ENCODE measurements at regions not wholly inside any gene's neighbourhood (a gene's known extent, or its start where the extent isn't known, plus 50 kb on each side); places are given as distances from the start of the nearest gene placed in this dataset.

- Histone ChIP-seq H3K4me1 (replicated peaks in 1 of 4; ENCODE audit: control insufficient read depth in 3 of 4, insufficient read depth in 4 of 4, low read length in 3 of 4) (no peaks in the 10 kb centered on the region; a peak in 2 of 7 replicates), H2BK5ac (ENCODE audit: low read depth, low read length) (no peak overlapping the region), H3K4ac (replicated peaks; ENCODE audit: insufficient read length, low read depth, low read length) (no peak overlapping the region), H3K79me2 (ENCODE audit: control insufficient read depth in 1 of 2, insufficient read depth in 2 of 2, low read length in 2 of 2) (no peaks in the 10 kb centered on the region), H4K8ac (ENCODE audit: extremely low read depth, insufficient read depth, low read length) (no peak overlapping the region), H2BK20ac (ENCODE audit: low read length) (no peak overlapping the region), H2AFZ (ENCODE audit: low read length) (no peak overlapping the region), H3K23me2 (ENCODE audit: low read depth, low read length) (no peaks in the 10 kb centered on the region), H3K14ac (ENCODE audit: insufficient read length) (no peak overlapping the region), H3K4me3 (ENCODE audit: extremely low read depth in 1 of 4, insufficient read depth in 2 of 4, low read depth in 3 of 4, low read length in 4 of 4) (no peak overlapping the region), H3K36me3 (ENCODE audit: control insufficient read depth in 2 of 4, insufficient read depth in 4 of 4, low read length in 3 of 4) (no peaks in the 10 kb centered on the region), H3K9me3 (ENCODE audit: insufficient read depth in 2 of 2, low read depth in 1 of 2, low read length in 1 of 2) (no peaks in the 10 kb centered on the region), H3K9ac (replicated peaks in 1 of 4; ENCODE audit: extremely low read depth in 1 of 4, low read depth in 3 of 4, low read length in 3 of 4) (no peak overlapping the region), H3K18ac (ENCODE audit: extremely low read depth, low read length) (no peak overlapping the region), H3K27ac (ENCODE audit: low read depth, low read length) (no peak overlapping the region), H4K5ac (ENCODE audit: insufficient read length, low read depth, low read length) (no peak overlapping the region), H2BK15ac (ENCODE audit: low read length) (no peak overlapping the region), H4K91ac (replicated peaks; ENCODE audit: insufficient read length, low read length) (no peak overlapping the region), H3K4me2 (ENCODE audit: insufficient read depth in 1 of 2, low read depth in 2 of 2, low read length in 2 of 2) (no peak overlapping the region), H3K56ac (replicated peaks; ENCODE audit: insufficient read length, low read depth, low read length) (no peak overlapping the region), H3K79me1 (ENCODE audit: low read depth, low read length) (no peaks in the 10 kb centered on the region), H4K20me1 (replicated peaks in 1 of 2; ENCODE audit: control insufficient read depth in 1 of 2, insufficient read depth in 2 of 2, low read length in 2 of 2) (no peaks in the 10 kb centered on the region), H3K27me3 (replicated peaks in 1 of 4; ENCODE audit: control insufficient read depth in 3 of 4, extremely low read depth in 1 of 4, insufficient read depth in 3 of 4, low read length in 3 of 4) (no peaks in the 10 kb centered on the region; a peak in 1 of 7 replicates), H2AK5ac (ENCODE audit: low read depth, low read length) (no peak overlapping the region), H3K23ac (ENCODE audit: insufficient read length) (no peak overlapping the region), H2BK120ac (replicated peaks; ENCODE audit: low read depth, low read length) (no peak overlapping the region), H2BK12ac (ENCODE audit: low read depth, low read length) (no peak overlapping the region)
- DNase-seq (ENCODE audit: low read depth in 1 of 2, low spot score in 2 of 2), result no peak
- POLR2A ChIA-PET (ENCODE audit: partially characterized antibody), result no interaction called here
- WGBS, 2 experiments (ENCODE audit: extremely low coverage in 1 of 2, insufficient coverage in 1 of 2, insufficient read length in 1 of 2, insufficient replicate concordance in 2 of 2, low coverage in 1 of 2, low lambda C conversion rate in 2 of 2, missing lambda C conversion rate in 1 of 2), result 91% methylated on average over 2 of the region's 2 CpGs; no CpG with 5 or more reads in 1 of the 2 experiments
- CTCF ChIA-PET (ENCODE audit: partially characterized antibody), result interaction anchor here (1.2 kb wide), 1 partner anchor 280 kb away, joined by 3 read pairs; no protein-coding TSS in a partner anchor
- FAIRE-seq, result no peak
- TF ChIP-seq TAF7 (optimal IDR thresholded peaks at IDR 0.05; ENCODE audit: borderline replicate concordance, low read depth, low read length), result no peak
- TF ChIP-seq TCF12 (IDR thresholded peaks at IDR 0.05; ENCODE audit: low read depth, low read length), result no peak
- TF ChIP-seq CHD1 (IDR thresholded peaks at IDR 0.05; ENCODE audit: low read depth, low read length), result no peak
- no peak for TF ChIP-seq POLR2A (IDR thresholded peaks at IDR 0.05; ENCODE audit: control extremely low read depth in 1 of 2, low read depth in 2 of 2, low read length in 2 of 2)
- no peak for TF ChIP-seq EP300 (IDR thresholded peaks at IDR 0.05; ENCODE audit: borderline replicate concordance in 1 of 2, low read depth in 2 of 2, low read length in 2 of 2)
- no peak for TF ChIP-seq BACH1 (IDR thresholded peaks at IDR 0.05; ENCODE audit: low read length)
- TF ChIP-seq CTBP2 (IDR thresholded peaks at IDR 0.05; ENCODE audit: borderline replicate concordance, insufficient read depth, insufficient read length, low read length), result no peak
- no peak for TF ChIP-seq SIRT6 (IDR thresholded peaks at IDR 0.05; ENCODE audit: low read length)
- no peak for TF ChIP-seq CEBPB (IDR thresholded peaks at IDR 0.05; ENCODE audit: low read depth, low read length)
- no peak for TF ChIP-seq CHD2 (IDR thresholded peaks at IDR 0.05; ENCODE audit: low read length)
- no peak for TF ChIP-seq HDAC2 (IDR thresholded peaks at IDR 0.05; ENCODE audit: borderline replicate concordance in 1 of 2, low read depth in 2 of 2, low read length in 2 of 2)
- no peak for TF ChIP-seq GABPA (IDR thresholded peaks at IDR 0.05; ENCODE audit: borderline replicate concordance, insufficient read depth, low read length)
- no peak for TF ChIP-seq SP2 (IDR thresholded peaks at IDR 0.05; ENCODE audit: low read length)
- TF ChIP-seq RNF2 (IDR thresholded peaks at IDR 0.05; ENCODE audit: borderline replicate concordance, low read depth, low read length, missing control alignments, poor library complexity, severe bottlenecking), result no peak
- TF ChIP-seq KDM1A (IDR thresholded peaks at IDR 0.05; ENCODE audit: borderline replicate concordance, low read length), result no peak
- TF ChIP-seq KDM5A (IDR thresholded peaks at IDR 0.05; ENCODE audit: low read length), result no peak
Observed at GRCh38 chr4:13956947-13957346, 329.4 kb upstream of the BOD1L1 start.

Data from H1 (cell line).